ENCODE measurements at regions not wholly inside any gene's neighbourhood (a gene's known extent, or its start where the extent isn't known, plus 50 kb on each side); places are given as distances from the start of the nearest gene placed in this dataset.
"Not testable (repeated sequence)": the region's sequence is repeated elsewhere in the genome, so short reads cannot be mapped to it uniquely, and the experiment has no call there.

- no peak for DNase-seq (ENCODE audit: low read depth)
- H3K4me3 ChIP-seq (ENCODE audit: low read depth, low read length): no peak overlapping the region
- no peak for TF ChIP-seq CTCF (IDR thresholded peaks at IDR 0.05; ENCODE audit: insufficient read depth, low read length)
Measured at GRCh38 chr5:36778336-36778735, 98.2 kb upstream of the NIPBL start.

- DNase-seq (ENCODE audit: low read depth); H3K4me3 ChIP-seq (ENCODE audit: low read depth, low read length): not testable (repeated sequence)
Measured at GRCh38 chr5:36782612-36783011, 94.0 kb upstream of the NIPBL start.

GRCh38 chr5:36786448-36787012 lies 90.0 kb upstream of the NIPBL start:
- DNase-seq (ENCODE audit: low read depth): no peak
- TF ChIP-seq CTCF (IDR thresholded peaks at IDR 0.05; ENCODE audit: insufficient read depth, low read length): no peak
- no peak overlapping the region for H3K4me3 ChIP-seq (ENCODE audit: low read depth, low read length)

- DNase-seq (ENCODE audit: low read depth): no peak
- no peak overlapping the region for H3K4me3 ChIP-seq (ENCODE audit: low read depth, low read length)
- TF ChIP-seq CTCF (IDR thresholded peaks at IDR 0.05; ENCODE audit: insufficient read depth, low read length): no peak
Measured at GRCh38 chr5:36787365-36788093, 89.0 kb upstream of the NIPBL start.

GRCh38 chr5:36790847-36791246 lies 85.7 kb upstream of the NIPBL start:
- DNase-seq (ENCODE audit: low read depth): no peak
- no peak for TF ChIP-seq CTCF (IDR thresholded peaks at IDR 0.05; ENCODE audit: insufficient read depth, low read length)

GRCh38 chr5:36792560-36793180 lies 83.9 kb upstream of the NIPBL start:
- TF ChIP-seq CTCF (IDR thresholded peaks at IDR 0.05; ENCODE audit: insufficient read depth, low read length): no peak
- no peak overlapping the region for H3K4me3 ChIP-seq (ENCODE audit: low read depth, low read length)

More at GRCh38 chr5:36790847-36791246, 85.7 kb upstream of the NIPBL start:
- no peak overlapping the region for H3K4me3 ChIP-seq (ENCODE audit: low read depth, low read length)

GRCh38 chr5:36795366-36795765 lies 81.2 kb upstream of the NIPBL start:
- H3K4me3 ChIP-seq (ENCODE audit: low read depth, low read length): no peak overlapping the region
- no peak for TF ChIP-seq CTCF (IDR thresholded peaks at IDR 0.05; ENCODE audit: insufficient read depth, low read length)
- DNase-seq (ENCODE audit: low read depth): no peak

More at GRCh38 chr5:36792560-36793180, 83.9 kb upstream of the NIPBL start:
- no peak for DNase-seq (ENCODE audit: low read depth)

Measured in fibroblast of the aortic adventitia (primary cell).